HepG2 (cell line): ENCODE measurements at regions not wholly inside any gene's neighbourhood (a gene's known extent, or its start where the extent isn't known, plus 50 kb on each side); places are given as distances from the start of the nearest gene placed in this dataset.
"Not testable (repeated sequence)": the region's sequence is repeated elsewhere in the genome, so short reads cannot be mapped to it uniquely, and the experiment has no call there.

Source experiments
- ATAC-seq: fragments of 200-7000 bp; cut with Tn5 transposase; 3 replicates; pipeline ENCODE4 v1.9.1; 2020; ENCODE audit warnings: mild to moderate bottlenecking, moderate library complexity
- BruUV-seq: library from RNA; stranded (reverse); fragments of 400-500 nt; replicated peaks from 2 replicates; lab custom pipeline; 2021; lab: Mats Ljungman, UMichigan
- CTCF ChIA-PET: fragments of 300-600 bp; formaldehyde crosslinking; extraction: SDS; loops from one replicate; lab custom pipeline; 2021; ENCODE audit warnings: low total read pairs, inconsistent platforms, low intra/inter-chr PET ratio; lab: Yijun Ruan, JAX
- POLR2A ChIA-PET: fragments of 350-600 bp; sonication (Branson Sonifier 250); formaldehyde crosslinking; loops from one replicate; lab custom pipeline; 2020; ENCODE audit warnings: antibody characterized with exemption, inconsistent platforms; lab: Yijun Ruan, JAX
- DNase-seq: peaks from one replicate; pipeline ENCODE4 v3.0.0-alpha.2; 2015; ENCODE audit warnings: low spot score
- FAIRE-seq: peaks from 3 replicates; lab custom pipeline; 2011; peaks lifted over from hg19 to GRCh38; lab: Jason Lieb, UNC
- H2AFZ ChIP-seq: one replicate; pipeline ENCODE4 v1.6.1; 2011; ENCODE audit warnings: low read length, inconsistent platforms
- H3K27ac ChIP-seq: fragments of 300-600 bp; 3 replicates; pipeline ENCODE4 v1.8.0; 2011; ENCODE audit warnings: mixed run types, mild to moderate bottlenecking, mixed read lengths, low read length, inconsistent platforms; ENCODE audit not compliant: insufficient read depth; ENCODE audit errors: extremely low read length
- H3K27me3 ChIP-seq, 2 experiments: fragments of 200-600 bp in 1 of 2; 2 replicates in 1 of 2; 3 replicates in 1 of 2; pipeline versions ENCODE4 v1.6.0 to v1.8.0; 2011; ENCODE audit warnings: low read length in 2 of 2, mild to moderate bottlenecking in 2 of 2, moderate library complexity in 2 of 2, inconsistent platforms in 1 of 2; ENCODE audit not compliant: insufficient read depth in 2 of 2, control insufficient read depth in 1 of 2
- H3K36me3 ChIP-seq, 2 experiments: fragments of 200-600 bp in 1 of 2; replicated peaks in 1 of 2; 2 replicates in 1 of 2; 3 replicates in 1 of 2; pipeline versions ENCODE4 v1.5.1 to v1.8.0; 2011; ENCODE audit warnings: low read length in 2 of 2, inconsistent platforms in 1 of 2; ENCODE audit not compliant: insufficient read depth in 2 of 2, control insufficient read depth in 1 of 2
- H3K4me1 ChIP-seq: 2 replicates; pipeline ENCODE4 v1.5.1; 2012; ENCODE audit warnings: low read length, inconsistent platforms; ENCODE audit not compliant: insufficient read depth
- H3K4me2 ChIP-seq: 2 replicates; pipeline ENCODE4 v1.6.0; 2011; ENCODE audit warnings: low read depth, low read length, inconsistent platforms
- H3K4me3 ChIP-seq, 3 experiments: fragments of 200-600 bp in 1 of 3; sonication (generic), shearing (Covaris generic) in 1 of 3; replicated peaks in 1 of 3; 2 replicates each; pipeline ENCODE4 v1.5.1; 2011 to 2016; ENCODE audit warnings: low read length in 3 of 3, inconsistent platforms in 2 of 3, low read depth in 2 of 3, mild to moderate bottlenecking in 2 of 3, control low read depth in 1 of 3, mixed read lengths in 1 of 3; ENCODE audit not compliant: insufficient read depth in 1 of 3
- H3K79me2 ChIP-seq: one replicate; pipeline ENCODE4 v1.6.1; 2011; ENCODE audit warnings: low read length, inconsistent platforms; ENCODE audit not compliant: insufficient read depth
- H3K9ac ChIP-seq: 2 replicates; pipeline ENCODE4 v1.6.0; 2011; ENCODE audit warnings: mild to moderate bottlenecking, low read depth, low read length, inconsistent platforms; ENCODE audit not compliant: insufficient read depth
- H3K9me3 ChIP-seq: 2 replicates; pipeline ENCODE4 v1.5.1; 2012; ENCODE audit warnings: mild to moderate bottlenecking, low read length
- H4K20me1 ChIP-seq: 2 replicates; pipeline ENCODE4 v1.6.0; 2011; ENCODE audit warnings: inconsistent platforms, mild to moderate bottlenecking, low read length, moderate library complexity; ENCODE audit not compliant: insufficient read depth
- FOXK2 ChIP-seq: fragments of 450-650 bp; IDR thresholded peaks from 2 replicates; pipeline ENCODE4 v1.6.1; 2016
- HNF4G ChIP-seq, 2 experiments: sonication (generic) in 1 of 2; formaldehyde crosslinking in 1 of 2; IDR thresholded peaks; 2 replicates each; pipeline versions ENCODE4 v1.4.0 to v1.6.1; 2011 to 2020; ENCODE audit warnings: borderline replicate concordance in 2 of 2, low read depth in 2 of 2, mild to moderate bottlenecking in 2 of 2, low read length in 1 of 2, missing genetic modification reagents in 1 of 2, moderate library complexity in 1 of 2
- PCBP1 ChIP-seq: fragments of 200-400 bp; formaldehyde crosslinking; IDR thresholded peaks from 2 replicates; pipeline ENCODE4 v1.6.1; 2017; ENCODE audit warnings: mild to moderate bottlenecking, low read depth, low read length, borderline replicate concordance
- TARDBP ChIP-seq: sonication (generic); formaldehyde crosslinking; IDR thresholded peaks from 2 replicates; pipeline ENCODE4 v1.8.0; 2022; ENCODE audit warnings: mild to moderate bottlenecking, missing genetic modification reagents
- ZBTB49 ChIP-seq: sonication (generic); formaldehyde crosslinking; IDR thresholded peaks from 2 replicates; pipeline ENCODE4 v1.4.0; 2020; ENCODE audit warnings: missing genetic modification reagents, borderline replicate concordance
- ZNF10 ChIP-seq: sonication (generic); formaldehyde crosslinking; IDR thresholded peaks from 2 replicates; pipeline ENCODE4 v1.4.0; 2020; ENCODE audit warnings: mild to moderate bottlenecking, low read depth, missing genetic modification reagents, borderline replicate concordance
- ZNF136 ChIP-seq: sonication (generic); formaldehyde crosslinking; IDR thresholded peaks from 2 replicates; pipeline ENCODE4 v1.8.1; 2022; ENCODE audit warnings: low read depth, mild to moderate bottlenecking, moderate library complexity, missing genetic modification reagents
- ZNF282 ChIP-seq: fragments of 450-650 bp; IDR thresholded peaks from 2 replicates; pipeline ENCODE4 v1.6.1; 2018; ENCODE audit not compliant: partially characterized antibody
- ZNF7 ChIP-seq: IDR thresholded peaks from 2 replicates; pipeline ENCODE4 v1.6.1; 2016; ENCODE audit warnings: missing biosample characterization, missing genetic modification reagents
- WGBS: methylation state at CpG from one replicate; pipeline ENCODE4 v1.1.6; 2017; ENCODE audit warnings: low lambda C conversion rate; 5-methylcytosine and 5-hydroxymethylcytosine counted together
- in situ Hi-C: cut with HindIII; loops from 2 replicates; pipeline ENCODE4 v1.10.0; 2017; ENCODE audit warnings: low pct_unique_long_range_greater_than_20kb; ENCODE audit not compliant: extremely low pct_ligation_motif_present
- intact Hi-C: fragments of 100-400 bp; cut with micrococcal nuclease; formaldehyde crosslinking; loops from one replicate; pipeline ENCODE4 v1.10.0; 2022; ENCODE audit not compliant: unreplicated experiment
- TF ChIP-seq, protein P1 (sequence below): sonication (generic); formaldehyde crosslinking; IDR thresholded peaks from 2 replicates; pipeline ENCODE4 v1.5.0; 2020; ENCODE audit warnings: missing genetic modification reagents

DNA sequence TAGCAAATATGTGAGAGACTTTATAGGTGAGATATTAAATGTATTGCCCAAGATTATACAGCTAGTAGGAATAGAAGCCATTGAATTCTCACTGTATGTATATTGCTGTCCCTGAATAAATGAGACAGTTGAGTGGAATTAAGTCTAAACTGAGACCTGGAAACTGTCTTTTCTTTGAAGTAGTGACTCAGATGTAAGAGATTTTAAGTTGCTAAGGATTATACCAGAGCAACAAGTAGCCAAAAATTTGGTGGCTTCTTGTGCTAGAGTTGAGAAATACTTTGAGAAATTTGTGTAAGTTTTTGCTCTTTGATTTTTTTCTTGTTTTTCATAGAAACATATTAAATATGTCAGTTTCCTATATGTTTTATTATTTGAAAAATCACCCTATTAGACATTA is 58.7 kb downstream of the TANC2 start:
- DNase-seq (no peak), FAIRE-seq (no peak), ATAC-seq (no peak)
- H3K9me3 ChIP-seq: no peaks in the 10 kb centered on the region
- peaks cover 0 to 5% of the 10 kb centered on the region in 2 experiments; a peak in 1 of 5 replicates for H3K27me3 ChIP-seq
- in situ Hi-C loops: no loop called here
- no peaks in the 10 kb centered on the region for H4K20me1 ChIP-seq
- POLR2A ChIA-PET: no interaction called here
- no peak for TF ChIP-seq TARDBP (CRISPR knock-in tag)
- TF ChIP-seq ZBTB49 (CRISPR knock-in tag): no peak
- no peak for TF ChIP-seq ZNF136 (CRISPR knock-in tag)
- TF ChIP-seq, protein P1, sequence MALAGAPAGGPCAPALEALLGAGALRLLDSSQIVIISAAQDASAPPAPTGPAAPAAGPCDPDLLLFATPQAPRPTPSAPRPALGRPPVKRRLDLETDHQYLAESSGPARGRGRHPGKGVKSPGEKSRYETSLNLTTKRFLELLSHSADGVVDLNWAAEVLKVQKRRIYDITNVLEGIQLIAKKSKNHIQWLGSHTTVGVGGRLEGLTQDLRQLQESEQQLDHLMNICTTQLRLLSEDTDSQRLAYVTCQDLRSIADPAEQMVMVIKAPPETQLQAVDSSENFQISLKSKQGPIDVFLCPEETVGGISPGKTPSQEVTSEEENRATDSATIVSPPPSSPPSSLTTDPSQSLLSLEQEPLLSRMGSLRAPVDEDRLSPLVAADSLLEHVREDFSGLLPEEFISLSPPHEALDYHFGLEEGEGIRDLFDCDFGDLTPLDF (CRISPR knock-in tag): no peak
- no peak for TF ChIP-seq HNF4G (IDR thresholded peaks at IDR 0.05; ENCODE audit: borderline replicate concordance, low read depth, low read length)
- TF ChIP-seq HNF4G (CRISPR knock-in tag; IDR thresholded peaks at IDR 0.05; ENCODE audit: borderline replicate concordance, low read depth): no peak
- no peak for TF ChIP-seq ZNF7 (CRISPR knock-in tag)
- TF ChIP-seq FOXK2: no peak
- TF ChIP-seq PCBP1: no peak
- TF ChIP-seq ZNF10 (CRISPR knock-in tag): no peak
- TF ChIP-seq ZNF282: no peak
- no peaks in the 10 kb centered on the region for H3K36me3 ChIP-seq
- intact Hi-C loops: no loop called here
- no peak overlapping the region for H2AFZ ChIP-seq
- H3K9ac ChIP-seq: no peak overlapping the region
- no peak overlapping the region for H3K4me2 ChIP-seq
- no TSS peak for BruUV-seq
- CTCF ChIA-PET: no interaction called here
- no peaks in the 10 kb centered on the region for H3K79me2 ChIP-seq
- no peaks in the 10 kb centered on the region for H3K4me1 ChIP-seq
- H3K27ac ChIP-seq: no peak overlapping the region
- no peak overlapping the region for H3K4me3 ChIP-seq

DNA sequence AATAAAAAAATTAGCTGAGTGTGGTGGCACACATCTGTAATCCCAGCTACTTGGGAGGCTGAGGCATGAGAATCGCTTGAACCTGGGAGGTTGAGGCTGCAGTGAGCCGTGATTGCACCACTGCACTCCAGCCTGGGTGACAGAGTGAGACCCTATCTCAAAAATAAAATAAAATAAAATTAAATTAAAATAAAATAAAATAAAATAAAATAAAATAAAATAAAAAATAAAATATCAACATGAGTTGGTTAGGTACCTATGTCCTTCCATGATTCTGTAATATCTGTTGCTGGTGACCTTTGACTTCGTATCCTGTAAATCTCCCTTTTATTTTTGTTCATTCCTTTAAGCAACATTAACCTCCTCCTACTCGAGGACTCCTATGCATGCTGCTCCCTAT is 59.6 kb downstream of the TANC2 start:
- H3K36me3 ChIP-seq, ATAC-seq, H3K4me1 ChIP-seq, H4K20me1 ChIP-seq, H3K9me3 ChIP-seq, H3K4me2 ChIP-seq, in situ Hi-C loops, DNase-seq, H3K27ac ChIP-seq, H3K79me2 ChIP-seq, H2AFZ ChIP-seq, BruUV-seq, CTCF ChIA-PET, POLR2A ChIA-PET, intact Hi-C loops, FAIRE-seq, H3K4me3 ChIP-seq, H3K9ac ChIP-seq, H3K27me3 ChIP-seq: not testable (repeated sequence)
- 2% methylated on average over 4 of the region's 4 CpGs for WGBS
